Activated T-cell treated with anti-CD3 and anti-CD28 coated beads for 4 hours (primary cell): ENCODE measurements at regions not wholly inside any gene's neighbourhood (a gene's known extent, or its start where the extent isn't known, plus 50 kb on each side); places are given as distances from the start of the nearest gene placed in this dataset.
"Not testable (repeated sequence)": the region's sequence is repeated elsewhere in the genome, so short reads cannot be mapped to it uniquely, and the experiment has no call there.

Experiments
- DNase-seq: peaks from one replicate; pipeline ENCODE4 v3.0.0-alpha.2; 2020

DNA sequence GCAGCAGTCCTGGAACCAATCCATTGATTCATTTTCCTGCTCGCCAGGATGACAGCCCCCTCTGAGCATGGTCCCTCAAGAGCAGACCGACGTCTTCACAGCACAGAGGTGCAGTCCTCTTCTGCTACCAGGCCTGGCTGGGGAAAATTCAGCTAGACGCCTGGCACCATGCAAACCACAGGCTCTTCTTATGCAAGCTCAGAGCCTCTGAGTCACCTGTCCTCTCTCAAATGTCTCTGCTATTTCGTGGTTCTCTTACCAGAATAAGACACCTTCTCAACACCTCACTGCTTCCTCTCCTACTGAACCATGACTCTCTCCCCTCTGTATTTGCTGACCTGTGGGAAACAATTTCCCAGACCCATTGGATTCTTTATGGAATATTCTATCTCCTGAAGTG is 79.8 kb upstream of the CYRIA start:
- DNase-seq = no peak

DNA sequence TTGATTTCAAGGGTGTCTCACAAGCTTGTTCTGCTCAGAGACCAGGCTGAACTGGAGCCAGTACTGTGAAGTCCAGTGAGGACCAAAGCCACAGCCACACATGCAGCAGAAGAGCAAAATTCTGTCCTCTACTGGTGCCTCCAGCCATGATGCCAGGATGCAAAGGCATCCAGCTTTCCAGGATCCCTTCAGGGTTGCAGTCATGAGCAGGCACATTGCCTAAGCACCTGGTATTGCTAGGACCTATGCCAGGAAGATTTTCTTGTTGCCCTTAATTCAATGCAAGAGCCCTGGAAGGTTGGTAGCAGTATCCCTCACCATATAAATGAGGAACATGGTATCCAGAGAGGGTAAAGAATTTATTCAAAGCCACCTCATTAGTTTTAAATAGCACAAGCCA is 78.9 kb upstream of the CYRIA start:
- DNase-seq = no peak

DNA sequence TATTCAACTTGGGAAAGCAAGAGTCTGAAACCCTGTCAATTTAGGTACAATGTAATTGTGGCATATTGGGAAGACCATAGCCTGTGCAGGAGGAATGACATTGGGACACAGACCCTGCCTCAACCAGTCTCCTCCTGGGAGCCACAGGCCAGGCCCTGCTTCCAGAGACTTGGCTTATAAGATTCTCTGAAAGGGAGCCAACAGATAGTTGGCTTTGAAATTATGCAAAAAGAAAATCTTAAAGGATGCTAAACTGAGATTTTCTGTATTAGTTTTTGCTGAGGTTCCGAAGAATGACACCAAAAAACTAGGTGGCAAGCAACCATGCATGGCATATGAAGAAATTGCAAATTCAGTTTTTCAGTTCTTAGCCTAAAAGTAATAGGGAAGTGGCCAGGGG is 76.4 kb upstream of the CYRIA start:
- DNase-seq = no peak

DNA sequence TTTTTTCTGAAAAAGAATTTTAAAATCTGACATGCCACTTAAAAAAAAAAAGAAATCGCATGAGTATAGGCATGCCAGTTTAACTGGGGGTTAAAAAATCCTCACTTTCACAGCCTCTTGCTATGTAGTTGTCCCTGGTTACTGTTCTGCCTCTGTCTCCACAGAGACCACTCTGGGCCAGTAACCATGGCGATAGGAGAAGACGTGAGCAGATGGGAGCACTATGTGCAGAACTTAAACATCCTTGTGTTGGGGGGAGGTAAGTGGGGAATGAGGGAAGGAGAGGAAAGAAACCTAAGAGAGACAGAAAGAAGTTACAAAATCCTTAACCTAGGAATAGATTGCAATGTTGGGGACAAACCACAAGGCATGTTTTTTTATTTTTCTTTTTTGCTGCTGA is 75.9 kb upstream of the CYRIA start:
- DNase-seq = no peak

DNA sequence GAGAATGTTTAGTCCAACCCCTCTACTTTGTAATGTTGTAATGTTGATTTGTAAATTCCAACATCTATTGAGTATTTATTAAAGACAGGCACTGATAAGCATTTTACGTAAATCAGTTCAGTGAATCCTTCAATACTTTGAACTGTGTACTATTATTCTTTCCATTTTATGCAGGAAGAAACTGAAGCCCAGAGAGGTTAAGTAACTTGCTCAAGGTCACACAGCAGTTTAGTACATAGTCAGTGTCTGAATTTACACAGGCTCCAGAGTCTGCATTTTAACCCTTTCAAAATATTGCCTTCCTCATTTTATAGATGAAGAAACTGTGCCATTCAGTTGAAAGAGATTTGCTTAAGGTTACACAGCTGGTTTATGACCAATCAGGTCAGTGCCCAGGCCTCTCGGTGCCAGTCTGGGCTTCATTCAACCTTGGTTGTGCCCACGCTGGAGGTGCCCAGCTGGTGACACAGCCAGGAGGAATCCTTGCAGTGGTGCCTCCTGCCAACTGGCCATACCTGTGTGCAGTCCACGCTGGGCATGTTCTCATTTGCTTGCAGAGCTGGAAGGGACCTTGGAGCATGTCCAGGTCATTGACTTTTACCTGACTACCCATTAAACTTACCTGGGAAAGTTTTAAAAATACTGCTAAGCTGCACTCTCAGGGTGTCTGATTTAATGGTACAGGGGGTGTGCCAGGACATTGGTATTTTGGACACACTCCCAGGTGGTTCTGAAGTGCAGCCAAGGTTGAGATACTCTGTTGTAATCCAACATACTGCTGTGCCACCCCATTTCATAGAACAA is 74.3 kb upstream of the CYRIA start:
- DNase-seq = no peak

DNA sequence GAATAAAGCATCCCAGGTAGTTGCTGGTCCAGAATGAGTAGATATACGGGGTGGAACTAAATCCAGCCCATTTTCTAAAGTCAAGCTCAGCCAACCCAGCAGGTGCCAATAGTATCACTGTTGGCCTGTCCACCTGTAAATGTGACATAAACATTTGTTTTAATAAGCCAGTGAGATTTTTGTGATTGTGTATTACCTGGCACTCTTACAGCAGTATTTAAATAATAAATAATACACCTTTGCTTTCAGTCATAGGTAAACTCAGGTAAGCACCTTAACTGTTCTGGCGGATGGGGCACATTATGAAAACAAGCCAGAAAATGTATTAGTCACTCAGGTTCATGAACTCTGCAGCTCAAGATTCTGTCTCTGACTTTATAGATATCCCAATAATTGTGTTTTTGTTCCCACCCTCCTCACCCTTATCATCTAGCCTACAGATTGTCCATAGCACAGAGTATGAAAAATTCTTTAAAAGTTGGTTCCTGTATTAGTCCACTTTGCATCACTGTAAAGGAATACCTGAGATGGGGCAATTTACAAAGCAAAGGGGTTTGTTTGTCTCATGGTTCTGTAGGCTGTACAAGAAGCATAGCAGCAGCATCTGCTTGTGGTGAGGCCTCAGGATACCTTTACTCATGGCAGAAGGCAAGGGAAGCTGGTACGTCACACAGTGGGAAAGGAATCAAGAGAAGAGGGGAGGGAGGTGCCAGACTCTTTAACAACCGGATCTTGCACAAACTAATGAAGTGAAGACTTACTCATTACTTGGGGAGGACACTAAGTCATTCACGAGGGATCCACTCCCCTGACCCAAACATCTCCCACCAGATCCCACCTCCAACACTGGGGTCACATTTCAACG is 73.0 kb upstream of the CYRIA start:
- DNase-seq = no peak

DNA sequence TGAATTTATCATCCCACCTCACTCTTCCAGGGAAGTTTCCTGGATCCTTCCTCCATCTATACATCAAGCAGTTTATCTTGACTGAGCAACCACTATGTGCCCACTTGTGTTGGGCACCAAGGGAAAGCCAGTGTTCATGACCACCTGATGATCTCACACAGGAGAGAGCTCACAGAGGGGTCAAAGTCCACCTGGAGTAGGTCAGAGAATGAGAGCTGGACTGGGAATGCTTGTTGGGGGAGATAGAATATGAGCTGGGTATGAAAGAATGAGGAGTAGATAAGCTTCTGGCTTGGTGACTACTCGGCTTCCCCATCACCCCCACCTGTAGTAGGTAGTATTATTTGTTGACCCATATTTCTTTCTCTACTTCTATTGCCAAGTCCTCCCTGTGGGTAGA is 72.2 kb upstream of the CYRIA start:
- DNase-seq = no peak

DNA sequence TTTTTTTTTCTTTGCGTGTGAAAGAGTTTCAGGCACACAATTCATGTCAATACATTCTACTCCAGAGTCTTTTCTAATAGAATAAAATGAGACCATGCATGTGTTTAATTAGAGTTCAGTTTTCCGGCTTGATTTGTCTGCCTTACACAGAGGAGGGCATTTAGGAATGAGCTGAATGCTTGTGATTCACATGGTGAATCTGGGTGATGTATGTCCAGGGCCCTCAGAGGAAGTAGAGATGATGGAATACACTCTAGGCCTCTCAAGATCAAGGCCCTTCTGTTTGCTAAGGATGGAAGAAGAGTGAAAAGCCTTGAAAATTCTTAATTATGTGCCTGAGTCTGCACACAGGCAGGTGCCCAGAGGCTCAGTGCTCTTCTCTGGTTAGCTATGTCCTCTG is 71.0 kb upstream of the CYRIA start:
- no peak for DNase-seq

DNA sequence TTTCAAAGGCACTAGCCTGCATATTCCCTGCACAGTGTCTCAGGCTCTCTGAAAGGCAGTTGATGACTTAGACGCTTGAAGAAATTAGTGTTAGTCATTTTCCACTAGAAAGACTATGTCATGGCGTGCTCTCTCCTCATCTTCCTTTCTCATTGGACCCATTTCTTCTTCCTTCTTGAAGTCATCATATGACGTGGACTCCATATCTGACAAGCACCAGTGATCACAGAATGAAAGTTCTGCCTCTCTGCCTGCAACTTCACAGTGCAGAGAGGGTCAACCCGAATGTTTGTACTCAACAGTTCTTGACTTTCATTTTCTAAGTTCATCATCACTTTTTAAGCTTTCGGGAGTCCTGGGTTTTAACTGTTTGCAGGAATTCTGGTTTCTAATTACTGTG is 63.7 kb upstream of the CYRIA start:
- DNase-seq = no peak

DNA sequence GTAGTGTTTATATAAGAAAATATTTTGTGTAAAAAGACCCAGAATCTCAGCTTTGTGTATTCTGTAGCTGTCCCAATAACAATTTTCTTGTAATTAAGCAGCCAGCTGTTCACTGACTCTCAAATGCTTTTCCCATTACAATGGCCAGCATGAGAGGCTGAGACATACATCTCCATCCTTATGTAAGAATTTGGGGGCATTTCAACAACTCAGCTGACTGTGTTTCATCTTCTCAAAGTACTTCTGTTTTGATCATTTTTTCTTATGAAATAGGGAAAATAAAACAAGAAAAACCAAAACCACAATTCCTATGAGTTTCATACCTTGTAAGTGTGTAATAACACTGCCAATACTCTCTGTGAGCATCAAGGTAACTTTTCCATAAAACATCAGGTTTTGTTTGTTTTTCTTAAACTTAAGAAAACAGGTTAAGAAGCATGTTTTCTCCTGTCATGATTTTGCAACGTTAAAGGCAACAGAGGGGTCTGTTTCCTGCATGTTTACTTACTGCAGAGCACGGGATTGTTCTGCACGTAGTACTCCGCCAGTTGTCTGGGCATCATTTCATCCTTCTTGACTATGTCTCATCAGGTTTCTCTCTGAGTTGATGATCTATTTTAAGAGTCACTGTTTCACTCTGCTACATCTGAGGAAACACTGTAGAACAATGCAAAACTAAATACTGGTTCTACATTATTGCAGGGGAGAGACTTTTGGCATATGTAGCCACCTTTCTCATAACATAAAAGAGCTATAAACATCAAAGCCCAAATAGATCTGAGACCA is 62.9 kb upstream of the CYRIA start:
- DNase-seq = no peak

DNA sequence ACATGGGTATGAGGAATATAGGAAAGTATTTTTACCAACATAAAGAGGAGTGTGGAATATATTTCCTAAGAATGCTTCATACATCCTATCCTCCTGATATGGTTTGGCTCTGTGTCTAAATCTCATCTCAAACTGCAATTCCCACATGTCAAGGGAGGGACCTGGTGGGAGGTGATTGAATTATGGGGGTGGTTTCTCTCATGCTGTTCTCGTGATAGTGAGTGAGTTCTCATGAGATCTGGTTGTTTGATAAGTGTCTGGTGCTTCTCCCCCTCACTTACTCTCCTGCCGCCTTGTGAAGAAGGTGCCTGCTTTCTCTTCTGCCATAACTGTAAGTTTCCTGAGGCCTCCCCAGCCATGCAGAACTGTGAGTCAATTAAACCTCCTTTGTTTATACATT is 62.2 kb upstream of the CYRIA start:
- not testable (repeated sequence) for DNase-seq

DNA sequence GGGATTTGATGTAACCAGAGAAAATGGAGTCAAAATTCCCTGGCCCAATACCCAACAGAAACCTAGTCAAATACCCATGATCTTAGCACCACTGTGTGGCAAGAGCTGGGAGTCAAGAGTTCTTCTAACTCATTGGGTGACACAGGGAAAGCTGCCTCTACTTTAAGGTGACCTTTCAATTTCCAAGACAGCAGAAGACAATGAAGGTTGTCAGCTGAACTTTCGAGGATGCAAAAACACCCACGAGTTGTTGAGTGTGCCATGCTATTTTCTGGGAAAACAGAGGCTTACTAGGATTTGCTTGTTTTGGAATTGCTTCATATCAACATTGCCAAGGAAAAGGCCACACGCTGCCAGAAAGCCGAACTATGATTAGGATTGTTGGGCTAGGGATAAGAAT is 61.6 kb upstream of the CYRIA start:
- no peak for DNase-seq

DNA sequence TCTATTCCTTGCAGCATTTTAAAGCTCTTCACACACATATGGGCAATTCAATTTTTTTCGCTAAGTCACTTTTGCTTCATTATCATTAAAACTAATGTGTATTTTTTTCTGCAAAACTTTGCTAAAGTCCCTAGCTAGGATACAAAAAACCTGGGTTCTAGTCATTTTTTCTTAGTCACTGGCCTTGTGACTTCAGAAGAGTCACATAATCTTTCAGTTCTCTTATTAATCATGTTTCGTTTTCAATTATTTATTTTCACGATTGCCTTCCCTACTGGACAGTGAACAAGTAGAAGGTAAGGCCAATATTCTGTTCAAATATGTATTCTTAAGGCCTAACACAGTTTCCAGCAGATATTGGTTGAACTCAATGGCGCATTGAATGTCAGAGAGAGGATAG is 60.9 kb upstream of the CYRIA start:
- no peak for DNase-seq

DNA sequence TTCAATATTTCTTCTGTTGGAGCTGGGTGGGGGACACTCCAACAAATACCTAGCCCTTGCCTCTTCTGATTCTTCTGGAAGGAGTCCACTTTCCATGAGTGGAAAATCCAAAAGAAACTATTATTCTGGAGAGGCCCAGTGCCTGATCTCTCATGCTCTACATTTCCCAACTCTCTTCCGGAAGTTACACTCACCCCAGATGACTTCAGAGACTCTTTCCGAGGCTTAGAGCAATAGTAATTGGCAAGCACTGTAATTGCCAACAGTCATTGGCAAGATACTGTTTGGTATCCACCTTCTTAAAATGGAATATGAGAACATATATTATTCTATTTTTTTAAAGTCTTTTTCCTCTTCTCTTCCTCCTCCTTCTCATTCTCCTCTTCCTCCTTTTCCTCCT is 60.5 kb upstream of the CYRIA start:
- no peak for DNase-seq

DNA sequence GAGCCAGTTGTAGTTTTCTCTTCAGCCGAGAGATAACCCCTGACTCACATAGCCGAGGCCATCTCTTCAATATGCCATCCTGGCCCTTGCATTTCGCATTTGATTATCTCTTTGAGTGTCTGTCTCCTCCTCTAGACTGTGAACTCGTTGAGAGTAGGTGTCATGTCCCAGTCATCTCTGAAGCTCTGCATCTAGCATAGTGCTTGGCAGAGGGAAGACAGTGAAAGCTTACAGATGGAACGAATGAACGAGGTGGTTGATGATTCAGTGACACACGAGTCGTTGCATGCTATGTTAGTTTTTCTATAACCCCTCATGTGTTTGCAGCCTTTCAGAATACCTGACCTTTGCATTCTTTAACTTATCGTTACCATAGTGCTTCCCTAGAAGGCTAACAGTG is 59.9 kb upstream of the CYRIA start:
- DNase-seq = no peak

DNA sequence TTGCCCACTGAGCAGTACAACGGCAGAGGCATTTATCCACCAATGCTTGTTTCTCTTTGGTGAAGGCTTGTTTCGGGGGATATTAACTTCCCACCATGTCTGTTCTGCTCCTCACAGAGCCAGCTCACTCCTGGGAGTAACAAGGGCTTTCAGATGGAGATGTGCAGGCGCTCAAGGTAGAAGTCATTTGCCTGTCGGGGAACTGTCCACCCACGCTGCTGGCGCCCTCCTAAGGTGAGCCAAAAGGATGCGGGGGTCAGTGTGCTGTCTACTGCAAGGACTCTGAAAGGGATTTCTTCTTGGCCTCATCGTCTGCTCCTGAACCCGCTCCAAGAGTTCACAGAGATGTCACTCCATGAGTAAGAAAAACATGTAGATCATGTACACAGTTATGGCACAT is 57.0 kb upstream of the CYRIA start:
- DNase-seq = no peak

DNA sequence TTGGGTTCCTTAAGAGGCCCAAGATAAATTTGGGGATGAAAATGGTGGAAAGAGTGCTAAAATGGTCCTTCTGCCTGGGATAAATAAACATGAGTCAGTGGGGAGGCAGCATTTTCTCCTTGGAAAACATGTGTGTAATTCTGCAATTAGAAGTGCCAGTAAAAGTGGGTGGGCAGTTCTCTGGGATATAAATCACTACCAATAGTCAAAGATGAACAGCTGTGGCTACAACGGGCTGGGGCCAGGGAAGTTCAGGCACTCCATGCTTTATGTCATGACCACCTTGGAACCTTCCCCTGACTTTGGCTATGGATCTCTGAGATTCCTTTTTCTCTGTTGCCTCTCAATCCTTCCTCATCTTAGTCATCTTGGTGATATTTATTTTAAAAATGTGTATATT is 56.5 kb upstream of the CYRIA start:
- DNase-seq = no peak

DNA sequence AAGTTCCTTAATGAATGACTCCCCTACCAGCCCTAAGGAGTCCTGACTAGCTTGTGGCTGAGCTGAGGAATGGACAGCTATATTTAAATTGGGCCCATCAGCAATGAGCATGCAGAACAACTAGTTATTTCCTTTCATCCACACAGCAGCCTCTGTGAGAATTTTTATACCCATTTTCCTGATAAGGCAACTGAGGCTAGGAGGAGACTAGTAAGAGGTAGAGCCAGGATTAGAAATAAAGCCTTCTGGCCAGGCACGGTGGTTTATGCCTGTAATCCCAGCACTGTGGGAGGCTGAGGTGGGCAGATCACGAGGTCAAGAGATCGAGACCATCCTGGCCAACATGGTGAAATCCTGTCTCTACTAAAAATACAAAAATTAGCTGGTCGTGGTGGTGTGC is 55.9 kb upstream of the CYRIA start:
- DNase-seq = not testable (repeated sequence)

DNA sequence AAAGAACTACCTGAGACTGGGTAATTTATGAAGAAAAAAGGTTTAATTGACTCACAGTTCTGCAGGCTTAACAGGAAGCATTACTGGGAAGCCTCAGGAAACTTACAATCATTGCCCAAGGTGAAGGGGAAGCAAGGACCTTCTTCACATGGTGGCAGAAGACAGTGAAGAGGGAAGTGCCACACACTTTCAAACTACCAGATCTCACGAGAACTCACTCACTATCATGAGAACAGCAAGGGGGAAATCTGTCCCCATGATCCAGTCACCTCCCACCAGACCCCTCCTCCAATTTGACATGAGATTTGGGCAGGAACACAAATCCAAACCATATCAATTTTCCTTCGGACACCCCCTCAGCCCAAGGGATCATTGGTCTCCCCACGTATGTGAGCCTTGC is 55.1 kb upstream of the CYRIA start:
- not testable (repeated sequence) for DNase-seq

DNA sequence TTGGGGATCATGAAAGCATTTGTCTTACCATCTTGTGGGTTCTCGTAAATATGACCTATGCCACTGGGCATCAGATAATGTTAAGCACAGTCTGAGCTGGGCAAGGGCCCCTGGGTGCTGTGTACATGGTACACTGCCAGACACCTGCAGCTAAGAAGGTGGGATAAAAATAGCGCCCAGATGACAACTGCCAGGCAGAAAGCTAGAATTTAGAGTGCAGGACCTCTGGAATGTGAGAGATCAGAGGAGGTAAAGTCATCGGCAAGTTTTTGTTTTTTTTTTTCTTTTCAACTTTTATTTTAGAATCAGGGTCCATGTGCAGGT is 53.8 kb upstream of the CYRIA start:
- DNase-seq = no peak

DNA sequence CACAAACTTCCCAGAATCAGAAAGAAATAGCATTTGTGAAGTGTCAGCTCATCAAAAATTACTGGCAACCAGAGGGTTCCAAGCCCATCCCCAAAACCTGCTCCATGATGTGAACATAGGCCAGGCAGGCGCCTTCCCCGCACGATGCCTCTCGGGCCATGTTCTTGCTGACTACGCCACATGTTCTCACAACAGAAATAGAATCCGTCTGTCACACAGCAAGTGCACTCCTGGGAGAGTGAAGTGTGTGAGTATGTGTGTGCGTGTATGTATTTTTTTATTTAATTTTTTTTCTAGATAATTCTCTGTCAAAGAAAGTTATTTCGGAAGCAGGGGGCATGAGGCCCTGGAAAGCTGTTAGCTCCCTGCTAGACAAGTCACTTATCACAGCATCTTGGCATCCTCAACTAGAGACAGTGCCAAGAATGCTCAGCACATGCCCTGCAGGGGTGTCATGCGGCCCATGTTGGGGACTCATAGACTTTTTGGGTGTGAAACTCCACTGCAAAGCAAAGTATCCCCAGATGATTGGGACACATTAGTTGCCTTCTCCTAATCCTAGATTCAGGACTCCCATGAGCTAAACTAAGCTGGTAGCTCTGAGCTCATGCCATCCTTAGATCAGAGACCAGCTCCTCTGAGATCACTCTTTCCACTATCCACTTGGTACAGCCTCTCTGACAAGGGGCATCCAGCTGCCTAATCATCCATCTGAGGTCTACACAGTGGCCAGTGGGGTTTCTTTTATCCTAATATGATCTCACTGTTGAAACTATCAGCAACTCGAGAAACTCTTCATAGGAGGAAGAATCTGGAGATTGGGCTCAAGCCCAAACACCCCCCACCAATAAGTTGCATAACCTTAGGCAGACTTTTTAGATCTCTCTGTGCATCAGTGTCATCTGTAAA is 53.2 kb upstream of the CYRIA start:
- no peak for DNase-seq

DNA sequence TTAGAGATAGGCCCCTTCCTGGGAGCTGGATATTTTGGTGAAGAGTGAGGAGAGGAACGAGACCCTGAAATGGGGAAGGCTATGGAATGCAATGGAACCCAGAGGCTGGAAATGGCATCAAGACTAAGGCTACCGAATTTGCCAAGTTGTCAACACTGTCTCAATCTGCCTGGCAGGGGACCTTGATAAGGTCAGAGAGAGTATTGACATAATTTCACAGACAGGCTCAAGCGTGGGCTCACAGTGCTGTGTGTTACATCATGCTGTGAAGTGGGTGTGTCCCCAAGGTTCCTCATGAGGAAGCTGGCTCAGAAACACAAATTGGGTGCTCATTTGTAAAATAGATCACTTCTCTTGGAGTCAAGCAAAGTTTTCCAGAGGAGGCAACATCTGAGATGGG is 51.8 kb upstream of the CYRIA start:
- no peak for DNase-seq

DNA sequence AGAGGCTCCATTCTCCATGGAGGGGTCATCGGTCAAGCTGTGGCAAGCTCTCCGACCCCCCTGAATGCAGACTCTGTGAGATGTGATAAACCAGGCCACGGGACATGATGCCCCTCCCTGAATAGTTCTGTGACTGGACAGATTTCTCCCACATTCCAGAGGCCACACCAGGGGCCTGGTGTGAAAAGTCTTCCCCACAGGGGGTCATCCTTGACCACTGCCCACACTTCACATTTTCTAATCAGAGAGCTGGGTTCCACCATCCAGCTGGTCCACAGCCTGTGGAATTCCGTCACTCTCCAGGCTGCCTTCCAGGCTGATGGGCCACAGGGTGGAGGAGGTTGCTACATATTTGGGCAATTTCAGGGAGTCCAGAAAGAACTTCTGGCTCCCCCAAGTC is 51.3 kb upstream of the CYRIA start:
- DNase-seq = no peak
